ENCODE measurements at regions not wholly inside any gene's neighbourhood (a gene's known extent, or its start where the extent isn't known, plus 50 kb on each side); places are given as distances from the start of the nearest gene placed in this dataset.

DNA sequence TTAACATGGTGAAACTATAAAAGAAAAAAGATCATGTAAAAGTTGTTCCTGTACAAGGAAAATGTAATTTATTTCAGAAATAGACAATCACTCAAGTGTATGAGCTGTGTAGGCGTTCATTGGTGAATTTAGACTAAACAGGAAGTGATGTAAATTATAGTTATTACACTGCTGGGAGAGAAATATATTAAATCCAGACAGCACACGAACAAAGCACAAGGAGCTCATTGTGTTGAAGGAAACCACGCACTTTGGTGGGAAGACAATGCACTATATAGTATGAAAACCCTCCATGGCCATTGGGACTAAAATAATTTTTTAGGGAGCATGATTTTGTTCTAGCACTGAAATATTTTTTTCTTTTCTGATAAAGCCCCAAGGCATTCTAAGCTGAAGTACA is 450.5 kb downstream of the KLF12 start:
- Histone ChIP-seq H4K20me1 (ENCODE audit: insufficient read depth, low read length) (no peaks in the 10 kb centered on the region), H3K79me1 (ENCODE audit: low read depth in 1 of 2, low read length in 2 of 2) (no peaks in the 10 kb centered on the region; a peak in 1 of 4 replicates), H3K4ac (ENCODE audit: low read depth, low read length) (no peak overlapping the region), H2AFZ (replicated peaks; ENCODE audit: low read length, poor library complexity) (no peak overlapping the region), H2AK9ac (replicated peaks; ENCODE audit: low read depth, low read length, poor library complexity) (no peak overlapping the region), H4K8ac (ENCODE audit: low read depth in 2 of 2, low read length in 2 of 2) (no peak overlapping the region), H3K18ac (ENCODE audit: low read depth, low read length) (no peak overlapping the region), H3K27ac (ENCODE audit: insufficient read depth, low read length) (no peak overlapping the region), H2BK120ac (ENCODE audit: low read depth, low read length) (no peak overlapping the region), H3K23ac (ENCODE audit: low read depth, low read length) (no peak overlapping the region), H3K36me3 (ENCODE audit: control insufficient read depth, insufficient read depth, low read length) (0 out of 2 replicates have a peak, but pooled peaks cover 1% of the 10 kb centered on the region), H3K14ac (replicated peaks; ENCODE audit: low read depth, low read length) (no peak overlapping the region), H3K4me3 (ENCODE audit: insufficient read depth, low read depth, low read length) (no peak overlapping the region), H2BK5ac (ENCODE audit: low read depth, low read length, poor library complexity, severe bottlenecking) (no peak overlapping the region), H3K4me1 (ENCODE audit: control insufficient read depth, insufficient read depth, low read length) (no peaks in the 10 kb centered on the region), H2BK20ac (ENCODE audit: low read depth, low read length) (no peak overlapping the region), H3K9ac (ENCODE audit: low read depth, low read length) (no peak overlapping the region), H4K5ac (ENCODE audit: low read depth, low read length) (no peak overlapping the region), H3K9me3 (ENCODE audit: control insufficient read depth, insufficient read depth, low read length) (no peaks in the 10 kb centered on the region), H4K91ac (ENCODE audit: insufficient read depth, low read depth, low read length) (no peak overlapping the region), H3K4me2 (ENCODE audit: low read depth, low read length) (no peak overlapping the region), H2BK15ac (ENCODE audit: low read depth, low read length) (no peak overlapping the region), H3K56ac (ENCODE audit: extremely low read depth, insufficient read depth, low read length) (no peak overlapping the region), H3K27me3 (ENCODE audit: control insufficient read depth, insufficient read depth, low read length) (no peaks in the 10 kb centered on the region), H2AK5ac (ENCODE audit: low read depth, low read length) (no peak overlapping the region), H3K9me1 (ENCODE audit: insufficient read depth, low read length) (no peaks in the 10 kb centered on the region; the same call in 1 of the 2 replicates)
- POLR2A ChIA-PET (ENCODE audit: unreplicated experiment) = no interaction called here
- CTCF ChIA-PET = no interaction called here
- dilution Hi-C loops (cut with HindIII; ENCODE audit: low sequenced_read_pairs, unreplicated experiment) = no loop called here
- in situ Hi-C loops (cut with MboI; ENCODE audit: low sequenced_read_pairs) = no loop called here
- no TSS peak for BruUV-seq (replicated peaks)
- ATAC-seq (ENCODE audit: low read depth) = no peak
- no peak for TF ChIP-seq POLR2A (IDR thresholded peaks at IDR 0.05; ENCODE audit: low read depth, low read length)
- TF ChIP-seq FOS (IDR thresholded peaks at IDR 0.05; ENCODE audit: low read depth, low read length) = no peak
- no peak for TF ChIP-seq BHLHE40 (IDR thresholded peaks at IDR 0.05; ENCODE audit: low read depth, low read length)
- TF ChIP-seq, protein P1, sequence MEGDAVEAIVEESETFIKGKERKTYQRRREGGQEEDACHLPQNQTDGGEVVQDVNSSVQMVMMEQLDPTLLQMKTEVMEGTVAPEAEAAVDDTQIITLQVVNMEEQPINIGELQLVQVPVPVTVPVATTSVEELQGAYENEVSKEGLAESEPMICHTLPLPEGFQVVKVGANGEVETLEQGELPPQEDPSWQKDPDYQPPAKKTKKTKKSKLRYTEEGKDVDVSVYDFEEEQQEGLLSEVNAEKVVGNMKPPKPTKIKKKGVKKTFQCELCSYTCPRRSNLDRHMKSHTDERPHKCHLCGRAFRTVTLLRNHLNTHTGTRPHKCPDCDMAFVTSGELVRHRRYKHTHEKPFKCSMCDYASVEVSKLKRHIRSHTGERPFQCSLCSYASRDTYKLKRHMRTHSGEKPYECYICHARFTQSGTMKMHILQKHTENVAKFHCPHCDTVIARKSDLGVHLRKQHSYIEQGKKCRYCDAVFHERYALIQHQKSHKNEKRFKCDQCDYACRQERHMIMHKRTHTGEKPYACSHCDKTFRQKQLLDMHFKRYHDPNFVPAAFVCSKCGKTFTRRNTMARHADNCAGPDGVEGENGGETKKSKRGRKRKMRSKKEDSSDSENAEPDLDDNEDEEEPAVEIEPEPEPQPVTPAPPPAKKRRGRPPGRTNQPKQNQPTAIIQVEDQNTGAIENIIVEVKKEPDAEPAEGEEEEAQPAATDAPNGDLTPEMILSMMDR (conservative IDR thresholded peaks at IDR 0.05; ENCODE audit: low read depth, low read length) = no peak
- TF ChIP-seq, protein P2, sequence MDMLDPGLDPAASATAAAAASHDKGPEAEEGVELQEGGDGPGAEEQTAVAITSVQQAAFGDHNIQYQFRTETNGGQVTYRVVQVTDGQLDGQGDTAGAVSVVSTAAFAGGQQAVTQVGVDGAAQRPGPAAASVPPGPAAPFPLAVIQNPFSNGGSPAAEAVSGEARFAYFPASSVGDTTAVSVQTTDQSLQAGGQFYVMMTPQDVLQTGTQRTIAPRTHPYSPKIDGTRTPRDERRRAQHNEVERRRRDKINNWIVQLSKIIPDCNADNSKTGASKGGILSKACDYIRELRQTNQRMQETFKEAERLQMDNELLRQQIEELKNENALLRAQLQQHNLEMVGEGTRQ (IDR thresholded peaks at IDR 0.05; ENCODE audit: low read depth, low read length) = no peak
- TF ChIP-seq NFE2L2 (IDR thresholded peaks at IDR 0.05; ENCODE audit: low read depth, low read length) = no peak
- no peak for TF ChIP-seq MAFK (IDR thresholded peaks at IDR 0.05; ENCODE audit: low read depth, low read length)
- no peak for TF ChIP-seq RFX5 (IDR thresholded peaks at IDR 0.05; ENCODE audit: low read depth, low read length)
- no peak for TF ChIP-seq MAZ (IDR thresholded peaks at IDR 0.05; ENCODE audit: borderline replicate concordance, low read depth, low read length)
- no peak for TF ChIP-seq CEBPB (IDR thresholded peaks at IDR 0.05; ENCODE audit: low read depth, low read length)
- no peak for TF ChIP-seq CHD1 (IDR thresholded peaks at IDR 0.05; ENCODE audit: low read depth, low read length)
- no peak for TF ChIP-seq SMC3 (IDR thresholded peaks at IDR 0.05; ENCODE audit: low read depth, low read length)
- TF ChIP-seq RAD21 (IDR thresholded peaks at IDR 0.05; ENCODE audit: low read length) = no peak
- TF ChIP-seq RCOR1 (IDR thresholded peaks at IDR 0.05; ENCODE audit: insufficient replicate concordance, low read length) = no peak
- TF ChIP-seq MXI1 (IDR thresholded peaks at IDR 0.05; ENCODE audit: borderline replicate concordance, low read depth, low read length) = no peak
- DNase-seq = no peak
- intact Hi-C loops (cut with micrococcal nuclease) = no loop called here
- no CpG with 5 or more reads among the region's 3 CpGs for WGBS, 2 experiments (ENCODE audit: extremely low coverage in 2 of 2, insufficient read length in 1 of 2)
